Memory B cell (primary cell): ENCODE measurements at regions not wholly inside any gene's neighbourhood (a gene's known extent, or its start where the extent isn't known, plus 50 kb on each side); places are given as distances from the start of the nearest gene placed in this dataset.

ENCODE experiments used
- ATAC-seq: fragments of 150-1000 bp; cut with Tn5 transposase; 2 replicates; pipeline ENCODE4 v1.10.0; 2021; ENCODE audit warnings: low read depth, mild to moderate bottlenecking, moderate library complexity
- DNase-seq, 2 donors: peaks; one replicate each; pipeline ENCODE4 v3.0.0; 2022; ENCODE audit warnings: low spot score in 2 of 2
- H3K27ac Mint-ChIP-seq: one replicate; pipeline ENCODE4 v1.8.0; 2022; ENCODE audit warnings: mild to moderate bottlenecking, moderate library complexity, mixed read lengths
- H3K27me3 Mint-ChIP-seq: one replicate; pipeline ENCODE4 v1.8.0; 2022; ENCODE audit warnings: mixed read lengths
- H3K36me3 Mint-ChIP-seq: one replicate; pipeline ENCODE4 v1.8.0; 2022; ENCODE audit warnings: mild to moderate bottlenecking, mixed read lengths
- H3K4me1 Mint-ChIP-seq: one replicate; pipeline ENCODE4 v1.8.0; 2022; ENCODE audit warnings: mixed read lengths
- H3K4me3 Mint-ChIP-seq: one replicate; pipeline ENCODE4 v1.8.0; 2022; ENCODE audit warnings: mild to moderate bottlenecking, moderate library complexity, mixed read lengths
- H3K9me3 Mint-ChIP-seq: one replicate; pipeline ENCODE4 v1.8.0; 2022; ENCODE audit warnings: mixed read lengths

- peaks cover 4% of the 10 kb centered on the region for H3K9me3 Mint-ChIP-seq
- no peaks in the 10 kb centered on the region for H3K36me3 Mint-ChIP-seq
- no peak for DNase-seq
- H3K27me3 Mint-ChIP-seq, result peaks cover 5% of the 10 kb centered on the region
- H3K27ac Mint-ChIP-seq, result no peak overlapping the region
- H3K4me3 Mint-ChIP-seq, result no peak overlapping the region
- peaks cover 4% of the 10 kb centered on the region for H3K4me1 Mint-ChIP-seq
- ATAC-seq, result no peak
Measured at GRCh38 chr12:43008953-43009845, 419.7 kb upstream of the PRICKLE1 start.

GRCh38 chr12:43004908-43005307 is 415.4 kb upstream of the PRICKLE1 start:
- peaks cover 6% of the 10 kb centered on the region for H3K9me3 Mint-ChIP-seq
- peaks cover 7% of the 10 kb centered on the region for H3K27me3 Mint-ChIP-seq
- H3K4me3 Mint-ChIP-seq, result no peak overlapping the region
- ATAC-seq, result no peak
- no peaks in the 10 kb centered on the region for H3K36me3 Mint-ChIP-seq
- DNase-seq, result no peak
- H3K4me1 Mint-ChIP-seq, result peaks cover 4% of the 10 kb centered on the region
- no peak overlapping the region for H3K27ac Mint-ChIP-seq

- no peak overlapping the region for H3K4me3 Mint-ChIP-seq
- no peaks in the 10 kb centered on the region for H3K36me3 Mint-ChIP-seq
- peaks cover 6% of the 10 kb centered on the region for H3K9me3 Mint-ChIP-seq
- H3K27ac Mint-ChIP-seq, result no peak overlapping the region
- peaks cover 4% of the 10 kb centered on the region for H3K4me1 Mint-ChIP-seq
- no peak for ATAC-seq
- DNase-seq, result no peak
- peaks cover 7% of the 10 kb centered on the region for H3K27me3 Mint-ChIP-seq
Measured at GRCh38 chr12:43004141-43004540, 414.6 kb upstream of the PRICKLE1 start.

GRCh38 chr12:42996869-42997431 is 407.4 kb upstream of the PRICKLE1 start:
- no peak for ATAC-seq
- H3K27me3 Mint-ChIP-seq, result no peaks in the 10 kb centered on the region

GRCh38 chr12:42992826-42993225 is 403.3 kb upstream of the PRICKLE1 start:
- Mint-ChIP-seq H3K9me3 (no peaks in the 10 kb centered on the region), H3K36me3 (no peaks in the 10 kb centered on the region), H3K27me3 (peaks cover 2% of the 10 kb centered on the region), H3K4me1 (no peaks in the 10 kb centered on the region), H3K4me3 (no peak overlapping the region), H3K27ac (no peak overlapping the region)
- DNase-seq (no peak), ATAC-seq (no peak)

More at GRCh38 chr12:42996869-42997431, 407.4 kb upstream of the PRICKLE1 start:
- Mint-ChIP-seq H3K27ac (no peak overlapping the region), H3K36me3 (no peaks in the 10 kb centered on the region), H3K4me3 (no peak overlapping the region), H3K4me1 (no peaks in the 10 kb centered on the region), H3K9me3 (no peaks in the 10 kb centered on the region)
- DNase-seq, result no peak

- no peak overlapping the region for H3K4me3 Mint-ChIP-seq
- peaks cover 2% of the 10 kb centered on the region for H3K27me3 Mint-ChIP-seq
- H3K9me3 Mint-ChIP-seq, result no peaks in the 10 kb centered on the region
- no peaks in the 10 kb centered on the region for H3K4me1 Mint-ChIP-seq
- H3K36me3 Mint-ChIP-seq, result no peaks in the 10 kb centered on the region
- ATAC-seq (no peak), DNase-seq (no peak)
- no peak overlapping the region for H3K27ac Mint-ChIP-seq
Measured at GRCh38 chr12:42990387-42990786, 400.8 kb upstream of the PRICKLE1 start.

GRCh38 chr12:42987216-42987650 is 397.7 kb upstream of the PRICKLE1 start:
- Mint-ChIP-seq H3K4me3 (no peak overlapping the region), H3K36me3 (no peaks in the 10 kb centered on the region), H3K27ac (no peak overlapping the region), H3K9me3 (no peaks in the 10 kb centered on the region), H3K27me3 (peaks cover 2% of the 10 kb centered on the region), H3K4me1 (no peaks in the 10 kb centered on the region)
- ATAC-seq, result no peak
- no peak for DNase-seq

GRCh38 chr12:42985506-42985905 is 396.0 kb upstream of the PRICKLE1 start:
- Mint-ChIP-seq H3K4me1 (no peaks in the 10 kb centered on the region), H3K9me3 (no peaks in the 10 kb centered on the region)

GRCh38 chr12:42982828-42983227 is 393.3 kb upstream of the PRICKLE1 start:
- no peaks in the 10 kb centered on the region for H3K4me1 Mint-ChIP-seq

More at GRCh38 chr12:42985506-42985905, 396.0 kb upstream of the PRICKLE1 start:
- Mint-ChIP-seq H3K4me3 (no peak overlapping the region), H3K27me3 (no peaks in the 10 kb centered on the region), H3K27ac (no peak overlapping the region), H3K36me3 (no peaks in the 10 kb centered on the region)
- DNase-seq (no peak), ATAC-seq (no peak)

GRCh38 chr12:42981379-42981778 is 391.8 kb upstream of the PRICKLE1 start:
- Mint-ChIP-seq H3K27ac (no peak overlapping the region), H3K9me3 (no peaks in the 10 kb centered on the region), H3K4me3 (no peak overlapping the region), H3K36me3 (no peaks in the 10 kb centered on the region), H3K27me3 (peaks cover 1% of the 10 kb centered on the region), H3K4me1 (no peaks in the 10 kb centered on the region)
- DNase-seq, result no peak
- ATAC-seq, result no peak

More at GRCh38 chr12:42982828-42983227, 393.3 kb upstream of the PRICKLE1 start:
- ATAC-seq (no peak), DNase-seq (no peak)
- Mint-ChIP-seq H3K9me3 (no peaks in the 10 kb centered on the region), H3K27ac (no peak overlapping the region), H3K27me3 (peaks cover 1% of the 10 kb centered on the region), H3K36me3 (no peaks in the 10 kb centered on the region), H3K4me3 (no peak overlapping the region)

- H3K36me3 Mint-ChIP-seq, result no peaks in the 10 kb centered on the region
- ATAC-seq (no peak), DNase-seq (no peak)
- H3K27me3 Mint-ChIP-seq, result peaks cover 1% of the 10 kb centered on the region
- H3K9me3 Mint-ChIP-seq, result no peaks in the 10 kb centered on the region
- H3K4me1 Mint-ChIP-seq, result no peaks in the 10 kb centered on the region
- H3K27ac Mint-ChIP-seq, result no peak overlapping the region
- H3K4me3 Mint-ChIP-seq, result no peak overlapping the region
Measured at GRCh38 chr12:42980441-42980840, 390.9 kb upstream of the PRICKLE1 start.

GRCh38 chr12:42979746-42980145 is 390.2 kb upstream of the PRICKLE1 start:
- Mint-ChIP-seq H3K27ac (no peak overlapping the region), H3K4me1 (no peaks in the 10 kb centered on the region), H3K27me3 (peaks cover 1% of the 10 kb centered on the region), H3K9me3 (peaks cover 3% of the 10 kb centered on the region), H3K36me3 (no peaks in the 10 kb centered on the region), H3K4me3 (no peak overlapping the region)
- ATAC-seq (no peak), DNase-seq (no peak)

GRCh38 chr12:42978708-42979107 is 389.2 kb upstream of the PRICKLE1 start:
- no peaks in the 10 kb centered on the region for H3K4me1 Mint-ChIP-seq
- H3K27ac Mint-ChIP-seq, result no peak overlapping the region
- H3K9me3 Mint-ChIP-seq, result peaks cover 6% of the 10 kb centered on the region
- peaks cover 1% of the 10 kb centered on the region for H3K27me3 Mint-ChIP-seq
- no peak for ATAC-seq
- no peak overlapping the region for H3K4me3 Mint-ChIP-seq
- no peak for DNase-seq
- H3K36me3 Mint-ChIP-seq, result no peaks in the 10 kb centered on the region

GRCh38 chr12:42977451-42978230 is 388.1 kb upstream of the PRICKLE1 start:
- Mint-ChIP-seq H3K9me3 (peaks cover 6% of the 10 kb centered on the region), H3K27ac (no peak overlapping the region), H3K36me3 (no peaks in the 10 kb centered on the region), H3K27me3 (peaks cover 1% of the 10 kb centered on the region), H3K4me1 (no peaks in the 10 kb centered on the region), H3K4me3 (no peak overlapping the region)
- DNase-seq (no peak), ATAC-seq (no peak)
